HTR-8/SVneo (cell line): ENCODE measurements at regions not wholly inside any gene's neighbourhood (a gene's known extent, or its start where the extent isn't known, plus 50 kb on each side); places are given as distances from the start of the nearest gene placed in this dataset.
"Not testable (repeated sequence)": the region's sequence is repeated elsewhere in the genome, so short reads cannot be mapped to it uniquely, and the experiment has no call there.

Experiments
- DNase-seq: peaks from one replicate; pipeline ENCODE4 v3.0.0; 2011; ENCODE audit warnings: low spot score, mixed read lengths; ENCODE audit not compliant: insufficient read length
- FAIRE-seq: peaks from 2 replicates; lab custom pipeline; 2011; peaks lifted over from hg19 to GRCh38; lab: Jason Lieb, UNC

GRCh38 chr5:88092958-88093605, 175.6 kb downstream of the TMEM161B start:
- FAIRE-seq, result no peak

GRCh38 chr5:88092358-88092757, 176.3 kb downstream of the TMEM161B start:
- FAIRE-seq (no peak), DNase-seq (no peak)

More at GRCh38 chr5:88092958-88093605, 175.6 kb downstream of the TMEM161B start:
- no peak for DNase-seq

- FAIRE-seq, result no peak
These were observed 178.1 kb downstream of the TMEM161B start for GRCh38 chr5:88090506-88090905.

GRCh38 chr5:88089719-88090390, 178.8 kb downstream of the TMEM161B start:
- FAIRE-seq, result no peak

More at GRCh38 chr5:88090506-88090905, 178.1 kb downstream of the TMEM161B start:
- DNase-seq, result no peak

GRCh38 chr5:88085462-88085861, 183.2 kb downstream of the TMEM161B start:
- DNase-seq (no peak), FAIRE-seq (no peak)

More at GRCh38 chr5:88089719-88090390, 178.8 kb downstream of the TMEM161B start:
- no peak for DNase-seq

- DNase-seq, result no peak
These were observed 186.8 kb downstream of the TMEM161B start for GRCh38 chr5:88081877-88082276.

GRCh38 chr5:88063813-88064212, 204.8 kb downstream of the TMEM161B start:
- DNase-seq, result no peak

More at GRCh38 chr5:88081877-88082276, 186.8 kb downstream of the TMEM161B start:
- no peak for FAIRE-seq

GRCh38 chr5:88060194-88060593, 208.5 kb downstream of the TMEM161B start:
- FAIRE-seq (no peak), DNase-seq (no peak)

More at GRCh38 chr5:88063813-88064212, 204.8 kb downstream of the TMEM161B start:
- no peak for FAIRE-seq

GRCh38 chr5:88058625-88059024, 210.0 kb downstream of the TMEM161B start:
- DNase-seq, result no peak
- no peak for FAIRE-seq

- FAIRE-seq, DNase-seq: not testable (repeated sequence)
These were observed 216.2 kb downstream of the TMEM161B start for GRCh38 chr5:88052468-88052867.

- DNase-seq, result no peak
- FAIRE-seq, result no peak
These were observed 217.5 kb downstream of the TMEM161B start for GRCh38 chr5:88051148-88051547.

- FAIRE-seq, result no peak
These were observed 218.9 kb downstream of the TMEM161B start for GRCh38 chr5:88049737-88050136.

GRCh38 chr5:88049156-88049555, 219.5 kb downstream of the TMEM161B start:
- no peak for DNase-seq
- no peak for FAIRE-seq

More at GRCh38 chr5:88049737-88050136, 218.9 kb downstream of the TMEM161B start:
- no peak for DNase-seq

- DNase-seq, result no peak
- FAIRE-seq, result no peak
These were observed 222.6 kb downstream of the TMEM161B start for GRCh38 chr5:88045931-88046461.

- DNase-seq, result no peak
- FAIRE-seq, result no peak
These were observed 223.5 kb downstream of the TMEM161B start for GRCh38 chr5:88045165-88045564.

GRCh38 chr5:88034520-88034919, 234.1 kb downstream of the TMEM161B start:
- no peak for FAIRE-seq

GRCh38 chr5:88033191-88033590, 235.5 kb downstream of the TMEM161B start:
- FAIRE-seq (no peak), DNase-seq (no peak)

More at GRCh38 chr5:88034520-88034919, 234.1 kb downstream of the TMEM161B start:
- DNase-seq, result no peak

GRCh38 chr5:88029011-88029410, 239.6 kb downstream of the TMEM161B start:
- FAIRE-seq (no peak), DNase-seq (no peak)

- FAIRE-seq, result no peak
These were observed 247.5 kb downstream of the TMEM161B start for GRCh38 chr5:88021141-88021540.

GRCh38 chr5:88014984-88015383, 253.7 kb downstream of the TMEM161B start:
- FAIRE-seq, DNase-seq: not testable (repeated sequence)

More at GRCh38 chr5:88021141-88021540, 247.5 kb downstream of the TMEM161B start:
- no peak for DNase-seq

- no peak for FAIRE-seq
- DNase-seq, result no peak
These were observed 267.8 kb downstream of the TMEM161B start for GRCh38 chr5:88000877-88001276.
